H9 (cell line): ENCODE measurements at regions not wholly inside any gene's neighbourhood (a gene's known extent, or its start where the extent isn't known, plus 50 kb on each side); places are given as distances from the start of the nearest gene placed in this dataset.

Experiments
- DNase-seq: peaks from one replicate; pipeline ENCODE4 v3.0.0-alpha.2; 2017
- H2AFZ ChIP-seq: one replicate; pipeline ENCODE4 v1.6.1; 2013; ENCODE audit warnings: mild to moderate bottlenecking, low read length, control low read depth, moderate library complexity
- H2AK5ac ChIP-seq: 2 replicates; pipeline ENCODE4 v1.6.1; 2013; ENCODE audit warnings: low read length, control low read depth, mixed read lengths; ENCODE audit not compliant: insufficient read length
- H2BK120ac ChIP-seq: one replicate; pipeline ENCODE4 v1.6.1; 2013; ENCODE audit warnings: low read depth, mild to moderate bottlenecking, low read length, control low read depth, inconsistent platforms; ENCODE audit not compliant: poor library complexity, severe bottlenecking
- H2BK12ac ChIP-seq: 2 replicates; pipeline ENCODE4 v1.6.1; 2013; ENCODE audit warnings: low read length, control low read depth, mixed read lengths, low read depth; ENCODE audit not compliant: insufficient read length
- H2BK15ac ChIP-seq: 2 replicates; pipeline ENCODE4 v1.6.1; 2013; ENCODE audit warnings: low read depth, low read length, control low read depth
- H2BK20ac ChIP-seq: one replicate; pipeline ENCODE4 v1.6.1; 2013; ENCODE audit warnings: low read depth, mild to moderate bottlenecking, low read length, control low read depth, inconsistent platforms; ENCODE audit not compliant: poor library complexity, severe bottlenecking
- H2BK5ac ChIP-seq: 2 replicates; pipeline ENCODE4 v1.6.1; 2013; ENCODE audit warnings: low read length, control low read depth, mixed read lengths; ENCODE audit not compliant: insufficient read length
- H3K14ac ChIP-seq: 2 replicates; pipeline ENCODE4 v1.6.1; 2013; ENCODE audit warnings: low read length, control low read depth; ENCODE audit not compliant: insufficient read depth
- H3K18ac ChIP-seq: 2 replicates; pipeline ENCODE4 v1.6.1; 2013; ENCODE audit warnings: low read depth, mild to moderate bottlenecking, mixed read lengths, low read length, control low read depth; ENCODE audit not compliant: insufficient read length
- H3K23ac ChIP-seq: 2 replicates; pipeline ENCODE4 v1.6.1; 2013; ENCODE audit warnings: low read length, control low read depth, mixed read lengths, low read depth; ENCODE audit not compliant: insufficient read length
- H3K23me2 ChIP-seq: 2 replicates; pipeline ENCODE4 v1.6.1; 2013; ENCODE audit warnings: low read depth, mild to moderate bottlenecking, mixed read lengths, low read length, control low read depth; ENCODE audit not compliant: insufficient read length, poor library complexity, severe bottlenecking
- H3K27ac ChIP-seq: 2 replicates; pipeline ENCODE4 v1.5.1; 2013; ENCODE audit warnings: low read length, control low read depth, mixed read lengths, low read depth; ENCODE audit not compliant: insufficient read length
- H3K27me3 ChIP-seq: 2 replicates; pipeline ENCODE4 v1.6.1; 2013; ENCODE audit warnings: low read length, control low read depth, inconsistent platforms; ENCODE audit not compliant: insufficient read depth
- H3K4ac ChIP-seq: 2 replicates; pipeline ENCODE4 v1.6.1; 2013; ENCODE audit warnings: low read depth, mild to moderate bottlenecking, control low read depth, inconsistent platforms, low read length, moderate library complexity
- H3K4me1 ChIP-seq: 2 replicates; pipeline ENCODE4 v1.6.1; 2013; ENCODE audit warnings: low read length, control low read depth, inconsistent platforms; ENCODE audit not compliant: insufficient read depth
- H3K4me2 ChIP-seq: 2 replicates; pipeline ENCODE4 v1.6.1; 2013; ENCODE audit warnings: low read length, control low read depth, mixed read lengths; ENCODE audit not compliant: insufficient read length, insufficient read depth
- H3K56ac ChIP-seq: 2 replicates; pipeline ENCODE4 v1.6.1; 2013; ENCODE audit warnings: low read depth, mild to moderate bottlenecking, mixed read lengths, low read length, control low read depth; ENCODE audit not compliant: insufficient read length
- H3K79me1 ChIP-seq: 2 replicates; pipeline ENCODE4 v1.6.1; 2013; ENCODE audit warnings: low read depth, mild to moderate bottlenecking, moderate library complexity, low read length, control low read depth, inconsistent platforms; ENCODE audit not compliant: insufficient read depth, poor library complexity, severe bottlenecking
- H3K79me2 ChIP-seq: 2 replicates; pipeline ENCODE4 v1.6.1; 2013; ENCODE audit warnings: low read length, control low read depth, inconsistent platforms; ENCODE audit not compliant: insufficient read depth
- H3K9ac ChIP-seq: 2 replicates; pipeline ENCODE4 v1.6.1; 2013; ENCODE audit warnings: low read length, control low read depth, mixed read lengths; ENCODE audit not compliant: insufficient read length; ENCODE audit errors: extremely low read depth
- H3K9me3 ChIP-seq: one replicate; pipeline ENCODE4 v1.6.1; 2013; ENCODE audit warnings: low read depth, low read length, inconsistent platforms; ENCODE audit not compliant: control insufficient read depth
- H3T11ph ChIP-seq: one replicate; pipeline ENCODE4 v1.6.1; 2013; ENCODE audit warnings: mild to moderate bottlenecking, low read length, control low read depth, inconsistent platforms
- H4K20me1 ChIP-seq: one replicate; pipeline ENCODE4 v1.6.1; 2013; ENCODE audit not compliant: control insufficient read depth, insufficient read length, insufficient read depth
- H4K5ac ChIP-seq: 2 replicates; pipeline ENCODE4 v1.6.1; 2013; ENCODE audit warnings: low read depth, mild to moderate bottlenecking, mixed read lengths, low read length, control low read depth; ENCODE audit not compliant: insufficient read length
- H4K8ac ChIP-seq: replicated peaks from 2 replicates; pipeline ENCODE4 v1.6.1; 2013; ENCODE audit warnings: low read length, control low read depth, mixed read lengths, low read depth; ENCODE audit not compliant: insufficient read length
- H4K91ac ChIP-seq: 2 replicates; pipeline ENCODE4 v1.6.1; 2013; ENCODE audit warnings: low read depth, mild to moderate bottlenecking, moderate library complexity, mixed read lengths, low read length, control low read depth; ENCODE audit not compliant: insufficient read length
- H3K27ac Mint-ChIP-seq, 3 experiments: 2 replicates in 2 of 3; 3 replicates in 1 of 3; pipeline ENCODE4 v1.8.0; 2020 to 2021; ENCODE audit warnings: mixed read lengths in 3 of 3, mild to moderate bottlenecking in 1 of 3, moderate library complexity in 1 of 3
- H3K27me3 Mint-ChIP-seq: 2 replicates; pipeline ENCODE4 v1.8.0; 2021; ENCODE audit warnings: low read depth, mild to moderate bottlenecking, moderate library complexity, mixed read lengths
- H3K36me3 Mint-ChIP-seq, 3 experiments: 2 replicates in 2 of 3; 3 replicates in 1 of 3; pipeline ENCODE4 v1.8.0; 2020 to 2021; ENCODE audit warnings: low read depth in 3 of 3, mixed read lengths in 3 of 3; ENCODE audit not compliant: insufficient read depth in 1 of 3
- H3K4me1 Mint-ChIP-seq, 2 experiments: 2 replicates each; pipeline ENCODE4 v1.8.0; 2020; ENCODE audit warnings: mixed read lengths in 2 of 2
- H3K4me3 Mint-ChIP-seq, 2 experiments: 2 replicates in 1 of 2; 3 replicates in 1 of 2; pipeline ENCODE4 v1.8.0; 2020 to 2021; ENCODE audit warnings: mild to moderate bottlenecking in 2 of 2, mixed read lengths in 2 of 2, moderate library complexity in 1 of 2
- H3K9me3 Mint-ChIP-seq, 2 experiments: 2 replicates in 1 of 2; 3 replicates in 1 of 2; pipeline ENCODE4 v1.8.0; 2020; ENCODE audit warnings: mild to moderate bottlenecking in 2 of 2, mixed read lengths in 2 of 2, moderate library complexity in 1 of 2
- CTCF ChIP-seq: fragments of 200-600 bp; sonication (generic); conservative IDR thresholded peaks from 3 replicates; pipeline ENCODE4 v1.8.0; 2021; ENCODE audit warnings: antibody characterized with exemption, mild to moderate bottlenecking
- WGBS: extraction: QIAGEN DNeasy Blood & Tissue Kit; methylation state at CpG from one replicate; pipeline ENCODE4 v1.1.7; 2013; ENCODE audit warnings: missing lambda C conversion rate, low lambda C conversion rate, mixed read lengths; ENCODE audit not compliant: insufficient read length; ENCODE audit errors: extremely low coverage; 5-methylcytosine and 5-hydroxymethylcytosine counted together

- Mint-ChIP-seq H3K27ac (no peak overlapping the region), H3K27me3 (no peaks in the 10 kb centered on the region), H3K4me1 (no peaks in the 10 kb centered on the region), H3K4me3 (no peak overlapping the region), H3K9me3 (no peaks in the 10 kb centered on the region), H3K36me3 (no peaks in the 10 kb centered on the region)
- WGBS: no CpG with 5 or more reads among the region's 4 CpGs
- Histone ChIP-seq H2BK5ac (no peak overlapping the region), H4K5ac (no peak overlapping the region), H3K9ac (no peak overlapping the region), H3K23ac (no peak overlapping the region), H2BK20ac (no peak overlapping the region), H3K4me1 (no peaks in the 10 kb centered on the region), H4K20me1 (no peaks in the 10 kb centered on the region), H3K4me2 (no peak overlapping the region), H2AFZ (no peak overlapping the region), H3K14ac (no peak overlapping the region), H2BK12ac (no peak overlapping the region), H3K23me2 (no peaks in the 10 kb centered on the region), H3K56ac (no peak overlapping the region), H2BK120ac (no peak overlapping the region), H3K4ac (no peak overlapping the region), H3K27ac (no peak overlapping the region), H3K79me1 (no peaks in the 10 kb centered on the region), H4K91ac (no peak overlapping the region), H3K18ac (no peak overlapping the region), H3K79me2 (no peaks in the 10 kb centered on the region), H4K8ac (no peak overlapping the region), H3T11ph (no peak overlapping the region), H3K9me3 (no peaks in the 10 kb centered on the region), H2AK5ac (no peak overlapping the region), H3K27me3 (no peaks in the 10 kb centered on the region), H2BK15ac (no peak overlapping the region)
- DNase-seq: no peak
- TF ChIP-seq CTCF: no peak
These were observed 91.3 kb upstream of the ARHGEF26 start for GRCh38 chr3:154029926-154030325.
